ENCODE measurements at regions not wholly inside any gene's neighbourhood (a gene's known extent, or its start where the extent isn't known, plus 50 kb on each side); places are given as distances from the start of the nearest gene placed in this dataset.

DNA sequence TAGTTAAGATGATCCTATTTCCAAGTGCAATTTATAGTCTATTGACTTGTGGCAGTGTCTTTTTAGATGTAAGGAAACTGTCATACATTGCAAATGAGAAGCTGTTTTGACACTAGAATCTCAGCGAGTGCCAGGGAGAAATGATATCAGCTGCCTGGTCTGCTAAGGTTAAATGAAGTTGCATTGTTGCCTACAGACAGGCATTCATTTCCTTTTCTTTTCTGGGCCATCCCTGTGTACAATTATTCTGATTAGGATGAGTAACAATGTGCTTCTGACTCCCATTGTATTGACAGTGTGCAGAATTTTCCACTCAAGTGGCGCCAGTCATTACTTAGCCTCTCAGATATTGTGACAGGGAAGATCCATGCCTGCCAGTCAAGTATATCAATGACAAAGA, 231.2 kb downstream of the GPAT3 start:
- intact Hi-C loops (cut with DNase I) = no loop called here
- Histone ChIP-seq H3K36me3 (no peaks in the 10 kb centered on the region), H3K4me1 (no peaks in the 10 kb centered on the region), H3K27me3 (no peaks in the 10 kb centered on the region), H3K4me3 (no peak overlapping the region), H3K27ac (no peak overlapping the region), H3K9me3 (no peaks in the 10 kb centered on the region)
- WGBS, 2 donors = 91 to 94% methylated on average over 2 of the region's 2 CpGs
- TF ChIP-seq EP300 (IDR thresholded peaks at IDR 0.05) (no peak), POLR2AphosphoS5 (IDR thresholded peaks at IDR 0.05) (no peak), CTCF (IDR thresholded peaks at IDR 0.05) (no peak), POLR2A (IDR thresholded peaks at IDR 0.05) (no peak)
- DNase-seq = no peak

GRCh38 chr4:83759611-83760010, 223.7 kb downstream of the GPAT3 start:
- H3K36me3 ChIP-seq = no peaks in the 10 kb centered on the region
- intact Hi-C loops (cut with DNase I) = no loop called here
- no peak for TF ChIP-seq POLR2AphosphoS5 (IDR thresholded peaks at IDR 0.05)
- no peak for TF ChIP-seq POLR2A (IDR thresholded peaks at IDR 0.05)
- TF ChIP-seq CTCF (IDR thresholded peaks at IDR 0.05) = no peak
- TF ChIP-seq EP300 (IDR thresholded peaks at IDR 0.05) = no peak
- H3K27me3 ChIP-seq = no peaks in the 10 kb centered on the region
- no peak overlapping the region for H3K4me3 ChIP-seq
- DNase-seq = no peak
- WGBS, 2 donors = 90 to 91% methylated on average over 5 of the region's 5 CpGs
- no peaks in the 10 kb centered on the region for H3K4me1 ChIP-seq
- no peaks in the 10 kb centered on the region for H3K9me3 ChIP-seq
- no peak overlapping the region for H3K27ac ChIP-seq

GRCh38 chr4:83758285-83758684, 222.4 kb downstream of the GPAT3 start:
- no peak overlapping the region for H3K27ac ChIP-seq
- intact Hi-C loops (cut with DNase I) = no loop called here
- no peak for TF ChIP-seq POLR2A (IDR thresholded peaks at IDR 0.05)
- TF ChIP-seq EP300 (IDR thresholded peaks at IDR 0.05) = no peak
- no peak for TF ChIP-seq CTCF (IDR thresholded peaks at IDR 0.05)
- no peak for TF ChIP-seq POLR2AphosphoS5 (IDR thresholded peaks at IDR 0.05)
- H3K36me3 ChIP-seq = no peaks in the 10 kb centered on the region
- WGBS, 2 donors = 80 to 86% methylated on average over 1 of the region's 1 CpG
- H3K4me1 ChIP-seq = no peaks in the 10 kb centered on the region
- DNase-seq = no peak
- H3K27me3 ChIP-seq = no peaks in the 10 kb centered on the region
- no peak overlapping the region for H3K4me3 ChIP-seq
- no peaks in the 10 kb centered on the region for H3K9me3 ChIP-seq

- Histone ChIP-seq H3K27ac (no peak overlapping the region), H3K4me3 (no peak overlapping the region), H3K36me3 (no peaks in the 10 kb centered on the region), H3K4me1 (no peaks in the 10 kb centered on the region), H3K27me3 (no peaks in the 10 kb centered on the region), H3K9me3 (no peaks in the 10 kb centered on the region)
- DNase-seq = no peak
- TF ChIP-seq CTCF (IDR thresholded peaks at IDR 0.05) = no peak
- TF ChIP-seq POLR2AphosphoS5 (IDR thresholded peaks at IDR 0.05) = no peak
- TF ChIP-seq POLR2A (IDR thresholded peaks at IDR 0.05) = no peak
- no peak for TF ChIP-seq EP300 (IDR thresholded peaks at IDR 0.05)
- WGBS, 2 donors = 41 to 42% methylated on average over 2 of the region's 2 CpGs
- intact Hi-C loops (cut with DNase I) = no loop called here
Observed at GRCh38 chr4:83757121-83757621, 221.3 kb downstream of the GPAT3 start.

DNA sequence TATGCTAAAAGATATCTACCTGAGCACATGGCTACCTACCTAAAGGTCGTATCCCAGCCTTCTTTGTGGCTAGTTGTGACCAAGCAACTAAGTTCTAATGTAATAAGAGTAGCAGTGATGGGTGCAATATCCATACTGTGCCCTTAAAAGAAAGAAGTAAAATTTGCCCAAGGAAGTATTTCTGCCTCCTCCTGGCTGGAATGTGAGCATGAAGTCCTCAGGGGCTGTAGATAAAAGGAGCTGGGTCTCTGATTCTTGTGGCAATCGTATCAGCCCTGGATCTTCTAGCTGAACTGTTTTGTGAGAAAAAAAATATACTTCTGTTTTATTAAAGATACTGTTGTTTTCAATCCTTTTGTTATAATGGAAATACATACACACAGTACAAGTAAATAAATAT, 217.4 kb downstream of the GPAT3 start:
- Histone ChIP-seq H3K27ac (no peak overlapping the region), H3K4me3 (no peak overlapping the region), H3K27me3 (no peaks in the 10 kb centered on the region), H3K9me3 (no peaks in the 10 kb centered on the region), H3K36me3 (no peaks in the 10 kb centered on the region), H3K4me1 (no peaks in the 10 kb centered on the region)
- 51 to 65% methylated on average over 2 of the region's 2 CpGs for WGBS, 2 donors
- no peak for DNase-seq
- intact Hi-C loops (cut with DNase I) = no loop called here
- no peak for TF ChIP-seq CTCF (IDR thresholded peaks at IDR 0.05)
- no peak for TF ChIP-seq EP300 (IDR thresholded peaks at IDR 0.05)
- no peak for TF ChIP-seq POLR2A (IDR thresholded peaks at IDR 0.05)
- TF ChIP-seq POLR2AphosphoS5 (IDR thresholded peaks at IDR 0.05) = no peak
